Lung (tissue), 11 donors: ENCODE measurements at regions not wholly inside any gene's neighbourhood (a gene's known extent, or its start where the extent isn't known, plus 50 kb on each side); places are given as distances from the start of the nearest gene placed in this dataset.

Experiments used
- ATAC-seq: fragments of 200-7000 bp; cut with Tn5 transposase; one replicate; pipeline ENCODE4 v1.9.1; 2020; ENCODE audit warnings: moderate number of reproducible peaks; ENCODE audit not compliant: insufficient read depth, low FRiP score
- DNase-seq, 3 donors: peaks; one replicate each; pipeline ENCODE4 v3.0.0-alpha.2; 2013 to 2017
- H3K27ac ChIP-seq, 2 donors: one replicate each; pipeline ENCODE4 v1.5.1; 2013; ENCODE audit warnings: mild to moderate bottlenecking in 2 of 2, moderate library complexity in 2 of 2, control low read depth in 1 of 2, inconsistent platforms in 1 of 2, low read depth in 1 of 2, low read length in 1 of 2
- H3K27me3 ChIP-seq, 3 donors: one replicate each; pipeline ENCODE4 v1.5.1; 2013; ENCODE audit warnings: low read length in 2 of 3; ENCODE audit not compliant: control insufficient read depth in 3 of 3, insufficient read depth in 3 of 3
- H3K36me3 ChIP-seq, 4 donors: one replicate each; pipeline ENCODE4 v1.5.1; 2013; ENCODE audit warnings: low read length in 4 of 4, mild to moderate bottlenecking in 1 of 4, moderate library complexity in 1 of 4; ENCODE audit not compliant: control insufficient read depth in 4 of 4, insufficient read depth in 4 of 4
- H3K4me1 ChIP-seq, 5 donors: one replicate each; pipeline ENCODE4 v1.5.1; 2013; ENCODE audit warnings: low read length in 5 of 5, mild to moderate bottlenecking in 2 of 5, moderate library complexity in 1 of 5; ENCODE audit not compliant: control insufficient read depth in 5 of 5, insufficient read depth in 5 of 5
- H3K4me3 ChIP-seq: one replicate; pipeline ENCODE4 v1.5.1; 2013; ENCODE audit warnings: mild to moderate bottlenecking, control low read depth, moderate library complexity
- H3K9ac ChIP-seq, 2 donors: one replicate each; pipeline ENCODE4 v1.5.1; 2013; ENCODE audit warnings: low read length in 2 of 2, control low read depth in 1 of 2; ENCODE audit not compliant: insufficient read depth in 1 of 2
- H3K9me3 ChIP-seq, 4 donors: one replicate each; pipeline ENCODE4 v1.5.1; 2013; ENCODE audit warnings: low read length in 3 of 4, mild to moderate bottlenecking in 1 of 4, moderate library complexity in 1 of 4; ENCODE audit not compliant: control insufficient read depth in 4 of 4, insufficient read depth in 3 of 4
- WGBS, 2 donors: extraction: QIAGEN DNeasy Blood & Tissue Kit; methylation state at CpG; one replicate each; pipeline ENCODE4 v1.1.7; 2013; 5-methylcytosine and 5-hydroxymethylcytosine counted together
- TF ChIP-seq, protein P1 (sequence below): IDR thresholded peaks from 2 replicates; pipeline ENCODE4 v1.5.1; 2012; ENCODE audit warnings: mild to moderate bottlenecking; ENCODE audit errors: control extremely low read depth, extremely low read depth
- donor health status: control.
- donor health status: control.
- donor health status: Bipolar disorder and iron deficiency.
- donor health status: healthy.
- donor health status: DM: yes; HTN: yes; CAD: no.

DNA sequence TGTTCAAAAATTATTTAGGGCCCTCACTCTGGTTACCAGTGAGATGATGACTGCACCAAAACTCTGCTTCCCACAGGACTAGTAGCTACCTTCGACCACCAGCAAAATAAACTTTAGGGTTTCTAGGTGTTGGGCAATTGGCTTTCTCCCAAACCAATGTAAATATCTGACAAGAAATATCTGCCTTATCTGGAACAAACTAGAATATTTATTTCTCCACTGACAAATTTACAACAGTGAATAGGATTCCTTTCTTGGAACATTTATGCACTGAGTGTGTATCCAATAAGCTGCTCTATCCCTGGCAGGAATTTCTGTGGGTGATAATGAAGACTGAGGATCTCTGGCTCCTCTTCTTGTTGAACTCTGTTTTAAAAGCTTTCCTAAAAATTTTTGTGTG, 148.6 kb downstream of the SLC6A15 start:
- TF ChIP-seq, protein P1, sequence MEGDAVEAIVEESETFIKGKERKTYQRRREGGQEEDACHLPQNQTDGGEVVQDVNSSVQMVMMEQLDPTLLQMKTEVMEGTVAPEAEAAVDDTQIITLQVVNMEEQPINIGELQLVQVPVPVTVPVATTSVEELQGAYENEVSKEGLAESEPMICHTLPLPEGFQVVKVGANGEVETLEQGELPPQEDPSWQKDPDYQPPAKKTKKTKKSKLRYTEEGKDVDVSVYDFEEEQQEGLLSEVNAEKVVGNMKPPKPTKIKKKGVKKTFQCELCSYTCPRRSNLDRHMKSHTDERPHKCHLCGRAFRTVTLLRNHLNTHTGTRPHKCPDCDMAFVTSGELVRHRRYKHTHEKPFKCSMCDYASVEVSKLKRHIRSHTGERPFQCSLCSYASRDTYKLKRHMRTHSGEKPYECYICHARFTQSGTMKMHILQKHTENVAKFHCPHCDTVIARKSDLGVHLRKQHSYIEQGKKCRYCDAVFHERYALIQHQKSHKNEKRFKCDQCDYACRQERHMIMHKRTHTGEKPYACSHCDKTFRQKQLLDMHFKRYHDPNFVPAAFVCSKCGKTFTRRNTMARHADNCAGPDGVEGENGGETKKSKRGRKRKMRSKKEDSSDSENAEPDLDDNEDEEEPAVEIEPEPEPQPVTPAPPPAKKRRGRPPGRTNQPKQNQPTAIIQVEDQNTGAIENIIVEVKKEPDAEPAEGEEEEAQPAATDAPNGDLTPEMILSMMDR: no peak
- Histone ChIP-seq H3K27me3 (no peaks in the 10 kb centered on the region), H3K9me3 (no peaks in the 10 kb centered on the region), H3K4me3 (no peak overlapping the region), H3K36me3 (no peaks in the 10 kb centered on the region), H3K4me1 (no peaks in the 10 kb centered on the region), H3K9ac (no peak overlapping the region), H3K27ac (no peak overlapping the region)
- ATAC-seq: no peak
- 48 to 70% methylated on average over 1 of the region's 1 CpG for WGBS, 2 donors
- no peak for DNase-seq

DNA sequence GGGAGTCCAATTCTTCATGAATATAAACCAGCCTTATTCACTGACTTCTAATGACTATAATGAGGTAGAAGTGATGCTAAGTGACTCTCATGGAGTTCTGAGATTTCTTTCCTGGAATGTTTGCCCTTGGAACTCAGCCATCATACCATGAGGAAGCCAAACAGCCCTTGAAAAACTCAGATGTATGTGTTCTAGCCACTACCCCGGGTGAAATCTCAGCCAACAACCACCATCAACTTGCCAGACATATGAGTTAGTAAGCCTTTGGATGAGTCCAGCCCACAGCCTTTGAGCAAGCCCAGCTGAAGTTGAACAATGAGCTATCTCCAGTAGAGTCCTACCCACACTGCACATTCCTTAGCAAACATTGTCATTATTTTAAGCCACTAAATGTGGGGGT, 149.5 kb downstream of the SLC6A15 start:
- ATAC-seq: no peak
- no peaks in the 10 kb centered on the region for H3K27me3 ChIP-seq
- H3K4me3 ChIP-seq: no peak overlapping the region
- no peak overlapping the region for H3K9ac ChIP-seq
- no peaks in the 10 kb centered on the region for H3K4me1 ChIP-seq
- H3K36me3 ChIP-seq: no peaks in the 10 kb centered on the region
- no peaks in the 10 kb centered on the region for H3K9me3 ChIP-seq
- TF ChIP-seq, protein P1: no peak
- WGBS, 2 donors: 44 to 66% methylated on average over 1 of the region's 1 CpG
- peak; percentile 42 to 72 (median 68) for DNase-seq
- no peak overlapping the region for H3K27ac ChIP-seq

DNA sequence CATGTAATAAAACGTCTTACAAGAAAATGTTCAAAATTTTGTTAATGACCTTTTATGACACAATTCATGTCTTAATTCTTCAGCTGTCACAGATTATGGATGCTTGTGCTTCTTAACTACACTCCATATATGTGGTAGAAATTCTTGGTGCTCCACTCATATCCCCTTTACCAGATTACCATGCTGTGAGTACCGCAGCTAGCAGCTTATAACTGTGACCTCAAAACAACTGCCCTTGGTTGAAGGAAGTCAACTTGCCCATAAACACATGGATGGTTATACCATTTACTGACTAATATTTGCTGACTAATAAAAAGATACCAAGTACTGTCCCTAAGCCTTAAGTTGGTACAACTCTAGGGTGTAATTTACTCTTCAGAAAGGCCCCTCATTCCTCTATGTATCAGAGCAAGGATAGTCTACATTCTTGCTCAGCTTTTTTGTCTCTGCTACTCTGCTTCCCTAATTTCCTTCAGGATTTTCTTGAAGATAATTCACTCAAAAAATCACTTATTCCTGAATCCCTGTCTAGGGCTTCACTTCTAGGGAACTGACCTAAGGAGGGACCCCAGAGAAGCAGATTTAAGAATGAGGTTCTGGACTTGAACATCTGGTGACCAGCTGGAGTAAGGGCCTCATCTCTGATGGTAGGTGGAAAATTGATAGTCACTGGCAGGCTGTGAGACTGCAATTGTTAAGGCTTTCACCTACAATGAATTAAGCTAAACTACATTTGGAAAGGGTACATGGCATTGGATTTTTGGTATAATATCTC, 152.3 kb downstream of the SLC6A15 start:
- Histone ChIP-seq H3K36me3 (no peaks in the 10 kb centered on the region), H3K9ac (no peak overlapping the region), H3K4me3 (no peak overlapping the region), H3K27ac (no peak overlapping the region), H3K4me1 (no peaks in the 10 kb centered on the region), H3K9me3 (no peaks in the 10 kb centered on the region), H3K27me3 (no peaks in the 10 kb centered on the region)
- ATAC-seq (no peak), DNase-seq (no peak)
- WGBS, 2 donors: 57 to 64% methylated on average over 2 of the region's 2 CpGs
- TF ChIP-seq, protein P1: no peak

DNA sequence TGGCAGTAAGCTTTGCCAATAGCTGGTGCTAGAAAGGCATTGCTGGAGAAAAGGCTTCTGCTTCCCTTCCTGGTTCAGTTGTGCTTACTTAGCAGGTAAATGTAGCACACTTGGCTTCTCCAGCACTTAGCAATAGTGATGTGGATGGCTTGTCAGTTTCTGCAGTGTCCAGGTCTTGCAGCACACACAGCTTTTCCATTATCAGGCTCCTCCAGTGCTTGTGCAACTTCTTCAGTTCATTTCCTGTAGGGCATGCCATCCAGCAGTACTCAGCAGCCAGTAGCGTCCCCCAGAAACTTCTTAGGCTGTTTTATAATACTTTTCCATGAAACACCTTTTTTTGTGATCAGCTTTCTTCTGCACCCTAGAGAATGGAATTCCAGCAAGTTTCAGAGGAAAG, 154.6 kb downstream of the SLC6A15 start:
- H3K27me3 ChIP-seq: no peaks in the 10 kb centered on the region
- 32 to 56% methylated on average over 1 of the region's 1 CpG for whole genome bisulfite sequencing, 2 donors
- DNase-seq (no peak), ATAC-seq (no peak)
- TF ChIP-seq, protein P1: no peak
- H3K4me1 ChIP-seq: no peaks in the 10 kb centered on the region
- no peak overlapping the region for H3K4me3 ChIP-seq
- no peak overlapping the region for H3K27ac ChIP-seq
- H3K9me3 ChIP-seq: no peaks in the 10 kb centered on the region
- no peaks in the 10 kb centered on the region for H3K36me3 ChIP-seq
- no peak overlapping the region for H3K9ac ChIP-seq
